ENCODE measurements at regions not wholly inside any gene's neighbourhood (a gene's known extent, or its start where the extent isn't known, plus 50 kb on each side); places are given as distances from the start of the nearest gene placed in this dataset.

GRCh38 chr18:10349561-10349960 lies 104.9 kb upstream of the APCDD1 start:
- H3K9me2 ChIP-seq (replicated peaks; ENCODE audit: insufficient read depth, low read length): no peaks in the 10 kb centered on the region
- TF ChIP-seq EZH2 (optimal IDR thresholded peaks at IDR 0.05; ENCODE audit: low read depth, low read length) (no peak), EZH2phosphoT487 (IDR thresholded peaks at IDR 0.05; ENCODE audit: low read length) (no peak), CTCF (IDR thresholded peaks at IDR 0.05; ENCODE audit: low read length) (no peak)
- no peak for DNase-seq
- H3F3A ChIP-seq (ENCODE audit: insufficient read depth, low read length): no peaks in the 10 kb centered on the region
- H2AFZ ChIP-seq (ENCODE audit: low read length): no peak overlapping the region
- H3K27me3 ChIP-seq (replicated peaks; ENCODE audit: insufficient read depth, low read length): no peaks in the 10 kb centered on the region
- no peaks in the 10 kb centered on the region for H3K79me2 ChIP-seq (ENCODE audit: low read length)
- H3K4me1 ChIP-seq (ENCODE audit: low read length): no peaks in the 10 kb centered on the region
- H3K4me2 ChIP-seq (ENCODE audit: low read depth, low read length): no peak overlapping the region
- H4K20me1 ChIP-seq (ENCODE audit: insufficient read depth, low read length): no peaks in the 10 kb centered on the region
- H3K27ac ChIP-seq (ENCODE audit: low read length): no peak overlapping the region
- no peak overlapping the region for H3K4me3 ChIP-seq (ENCODE audit: low read length)
- no peak overlapping the region for H3K9ac ChIP-seq (ENCODE audit: low read length)
- H3K36me3 ChIP-seq (replicated peaks; ENCODE audit: insufficient read depth, low read length): no peaks in the 10 kb centered on the region
- H3K9me3 ChIP-seq (replicated peaks; ENCODE audit: insufficient read depth, low read length): no peaks in the 10 kb centered on the region

GRCh38 chr18:10350661-10351060 lies 103.8 kb upstream of the APCDD1 start:
- Histone ChIP-seq H3K9ac (ENCODE audit: low read length) (no peak overlapping the region), H3K4me1 (ENCODE audit: low read length) (no peaks in the 10 kb centered on the region), H3K9me3 (replicated peaks; ENCODE audit: insufficient read depth, low read length) (no peaks in the 10 kb centered on the region), H3K79me2 (ENCODE audit: low read length) (no peaks in the 10 kb centered on the region), H3K4me3 (ENCODE audit: low read length) (no peak overlapping the region), H2AFZ (ENCODE audit: low read length) (no peak overlapping the region), H3K36me3 (replicated peaks; ENCODE audit: insufficient read depth, low read length) (no peaks in the 10 kb centered on the region), H3K27me3 (replicated peaks; ENCODE audit: insufficient read depth, low read length) (no peaks in the 10 kb centered on the region), H3K9me2 (replicated peaks; ENCODE audit: insufficient read depth, low read length) (no peaks in the 10 kb centered on the region), H4K20me1 (ENCODE audit: insufficient read depth, low read length) (no peaks in the 10 kb centered on the region), H3K4me2 (ENCODE audit: low read depth, low read length) (no peak overlapping the region), H3F3A (ENCODE audit: insufficient read depth, low read length) (no peaks in the 10 kb centered on the region), H3K27ac (ENCODE audit: low read length) (no peak overlapping the region)
- DNase-seq: no peak
- TF ChIP-seq EZH2phosphoT487 (IDR thresholded peaks at IDR 0.05; ENCODE audit: low read length) (no peak), EZH2 (optimal IDR thresholded peaks at IDR 0.05; ENCODE audit: low read depth, low read length) (no peak), CTCF (IDR thresholded peaks at IDR 0.05; ENCODE audit: low read length) (no peak)

GRCh38 chr18:10351219-10351818 lies 103.1 kb upstream of the APCDD1 start:
- Histone ChIP-seq H3K4me1 (ENCODE audit: low read length) (no peaks in the 10 kb centered on the region), H3K4me2 (ENCODE audit: low read depth, low read length) (no peak overlapping the region), H3F3A (ENCODE audit: insufficient read depth, low read length) (no peaks in the 10 kb centered on the region), H3K4me3 (ENCODE audit: low read length) (no peak overlapping the region), H3K27ac (ENCODE audit: low read length) (no peak overlapping the region), H3K79me2 (ENCODE audit: low read length) (no peaks in the 10 kb centered on the region), H4K20me1 (ENCODE audit: insufficient read depth, low read length) (no peaks in the 10 kb centered on the region), H2AFZ (ENCODE audit: low read length) (no peak overlapping the region), H3K9me3 (replicated peaks; ENCODE audit: insufficient read depth, low read length) (no peaks in the 10 kb centered on the region), H3K27me3 (replicated peaks; ENCODE audit: insufficient read depth, low read length) (no peaks in the 10 kb centered on the region), H3K36me3 (replicated peaks; ENCODE audit: insufficient read depth, low read length) (no peaks in the 10 kb centered on the region), H3K9me2 (replicated peaks; ENCODE audit: insufficient read depth, low read length) (no peaks in the 10 kb centered on the region), H3K9ac (ENCODE audit: low read length) (no peak overlapping the region)
- TF ChIP-seq EZH2 (optimal IDR thresholded peaks at IDR 0.05; ENCODE audit: low read depth, low read length): no peak
- TF ChIP-seq EZH2phosphoT487 (IDR thresholded peaks at IDR 0.05; ENCODE audit: low read length): no peak
- no peak for TF ChIP-seq CTCF (IDR thresholded peaks at IDR 0.05; ENCODE audit: low read length)
- DNase-seq: no peak

Measured in MM.1S (cell line).